Prostate gland (tissue), 2 donors: ENCODE measurements at regions not wholly inside any gene's neighbourhood (a gene's known extent, or its start where the extent isn't known, plus 50 kb on each side); places are given as distances from the start of the nearest gene placed in this dataset.

Source experiments
- DNase-seq: peaks from one replicate; pipeline ENCODE4 v3.0.0-alpha.2; 2019; ENCODE audit warnings: low spot score
- H3K27ac ChIP-seq, 2 donors: fragments of 200-600 bp; sonication (generic); 2 replicates each; pipeline ENCODE4 v1.5.1; 2017 to 2019
- H3K27me3 ChIP-seq: fragments of 200-600 bp; sonication (generic); replicated peaks from 2 replicates; pipeline ENCODE4 v1.5.1; 2019; ENCODE audit not compliant: insufficient read depth
- H3K36me3 ChIP-seq, 2 donors: fragments of 200-600 bp; sonication (generic); 1 replicate in 1 of 2; 2 replicates in 1 of 2; pipeline versions ENCODE4 v1.5.1 to v1.8.1; 2017 to 2019
- H3K4me1 ChIP-seq: fragments of 200-600 bp; sonication (generic); replicated peaks from 2 replicates; pipeline ENCODE4 v1.5.1; 2019
- H3K4me3 ChIP-seq, 2 donors: fragments of 200-600 bp; sonication (generic); 2 replicates each; pipeline ENCODE4 v1.5.1; 2017 to 2019
- H3K9me3 ChIP-seq: fragments of 200-600 bp; sonication (generic); 2 replicates; pipeline ENCODE4 v1.5.1; 2017
- POLR2A ChIP-seq: fragments of 450-650 bp; IDR thresholded peaks from one replicate; pipeline ENCODE4 v1.6.1; 2016; ENCODE audit warnings: antibody characterized with exemption, mild to moderate bottlenecking
- POLR2AphosphoS5 ChIP-seq: sonication (generic); formaldehyde crosslinking; IDR thresholded peaks from one replicate; pipeline ENCODE4 v1.6.1; 2017; ENCODE audit warnings: antibody characterized with exemption
- WGBS: methylation state at CpG from one replicate; pipeline ENCODE4 v1.1.5; 2018; 5-methylcytosine and 5-hydroxymethylcytosine counted together
- intact Hi-C: fragments of 100-400 bp; cut with DNase I; formaldehyde crosslinking; loops from one replicate; pipeline ENCODE4 v1.14.2; 2022
- TF ChIP-seq, protein P1 (sequence below), 4 experiments: fragments of 200-600 bp in 2 of 4; fragments of 450-650 bp in 2 of 4; sonication (generic) in 2 of 4; IDR thresholded peaks; 1 replicate in 3 of 4; 2 replicates in 1 of 4; pipeline ENCODE4 v1.5.1; 2016 to 2019; ENCODE audit warnings: antibody characterized with exemption in 4 of 4, mild to moderate bottlenecking in 2 of 4, moderate library complexity in 2 of 4

DNA sequence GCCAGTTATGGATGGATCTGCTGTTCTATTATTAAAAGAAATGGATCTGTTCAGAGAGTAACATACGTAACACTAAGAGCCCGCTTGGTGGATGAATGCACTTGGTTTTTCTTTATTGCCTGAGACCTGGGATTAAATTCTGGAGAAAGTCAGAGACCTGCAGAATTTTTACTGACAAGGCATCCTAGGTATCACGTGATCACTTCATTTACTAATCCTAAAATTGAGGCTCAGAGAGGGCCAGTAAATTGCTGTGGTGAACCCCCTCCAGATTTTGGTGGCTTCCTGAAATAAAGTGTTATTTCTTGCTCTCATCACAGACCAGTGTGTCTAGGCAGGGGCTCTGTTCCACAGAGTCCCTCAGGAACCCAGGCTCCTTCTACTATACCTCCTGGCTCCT, 187.9 kb upstream of the LARGE1 start:
- Histone ChIP-seq H3K4me3 (no peak overlapping the region), H3K27ac (no peak overlapping the region), H3K27me3 (no peaks in the 10 kb centered on the region), H3K4me1 (no peaks in the 10 kb centered on the region), H3K9me3 (no peaks in the 10 kb centered on the region), H3K36me3 (no peaks in the 10 kb centered on the region)
- TF ChIP-seq POLR2A (no peak), POLR2AphosphoS5 (no peak)
- TF ChIP-seq, protein P1, sequence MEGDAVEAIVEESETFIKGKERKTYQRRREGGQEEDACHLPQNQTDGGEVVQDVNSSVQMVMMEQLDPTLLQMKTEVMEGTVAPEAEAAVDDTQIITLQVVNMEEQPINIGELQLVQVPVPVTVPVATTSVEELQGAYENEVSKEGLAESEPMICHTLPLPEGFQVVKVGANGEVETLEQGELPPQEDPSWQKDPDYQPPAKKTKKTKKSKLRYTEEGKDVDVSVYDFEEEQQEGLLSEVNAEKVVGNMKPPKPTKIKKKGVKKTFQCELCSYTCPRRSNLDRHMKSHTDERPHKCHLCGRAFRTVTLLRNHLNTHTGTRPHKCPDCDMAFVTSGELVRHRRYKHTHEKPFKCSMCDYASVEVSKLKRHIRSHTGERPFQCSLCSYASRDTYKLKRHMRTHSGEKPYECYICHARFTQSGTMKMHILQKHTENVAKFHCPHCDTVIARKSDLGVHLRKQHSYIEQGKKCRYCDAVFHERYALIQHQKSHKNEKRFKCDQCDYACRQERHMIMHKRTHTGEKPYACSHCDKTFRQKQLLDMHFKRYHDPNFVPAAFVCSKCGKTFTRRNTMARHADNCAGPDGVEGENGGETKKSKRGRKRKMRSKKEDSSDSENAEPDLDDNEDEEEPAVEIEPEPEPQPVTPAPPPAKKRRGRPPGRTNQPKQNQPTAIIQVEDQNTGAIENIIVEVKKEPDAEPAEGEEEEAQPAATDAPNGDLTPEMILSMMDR (IDR thresholded peaks at IDR 0.05): no peak
- DNase-seq: no peak
- WGBS: 89% methylated on average over 3 of the region's 3 CpGs
- intact Hi-C loops: loop anchor here (5.0 kb wide), 1 partner anchor 181 kb away; no protein-coding TSS in a partner anchor

DNA sequence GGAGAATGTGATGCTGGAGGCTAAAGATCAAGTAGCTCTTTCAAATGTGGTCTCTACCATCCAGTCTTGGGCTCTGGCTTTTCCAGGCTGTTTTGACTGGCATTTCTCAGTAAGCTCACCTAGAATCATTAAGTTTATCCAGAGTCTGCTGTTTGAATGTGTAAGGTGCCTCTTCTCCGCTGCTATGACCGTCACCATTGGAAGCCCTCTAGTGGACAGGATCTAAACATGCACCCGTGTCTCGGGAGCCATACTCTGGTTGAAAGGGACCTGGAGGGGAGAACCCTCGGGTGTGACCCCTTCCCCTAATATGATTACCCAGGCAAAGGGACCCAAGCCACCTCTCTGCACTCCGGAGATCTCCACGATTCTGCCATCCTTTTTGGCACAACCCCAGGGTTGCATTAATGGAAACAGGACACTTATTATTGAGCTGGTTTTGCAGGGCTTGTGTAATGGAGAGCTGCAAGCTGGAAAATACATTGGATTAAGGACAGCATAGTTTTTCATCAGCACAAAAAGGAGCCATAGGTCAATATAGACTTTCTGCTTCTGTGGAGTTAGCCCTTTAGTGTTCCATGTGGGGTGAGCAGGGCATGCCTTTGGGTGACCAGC, 191.0 kb upstream of the LARGE1 start:
- intact Hi-C loops: loop anchor here (5.0 to 10.0 kb wide), 2 partner anchors 587 to 809 kb away; no protein-coding TSS in a partner anchor
- DNase-seq: no peak
- H3K36me3 ChIP-seq: no peaks in the 10 kb centered on the region
- TF ChIP-seq, protein P1 (IDR thresholded peaks at IDR 0.05): peak; percentile 23 to 56 (median 46)
- TF ChIP-seq POLR2A: no peak
- WGBS: 7% methylated on average over 7 of the region's 7 CpGs
- H3K27ac ChIP-seq: no peak overlapping the region
- H3K9me3 ChIP-seq: no peaks in the 10 kb centered on the region
- no peaks in the 10 kb centered on the region for H3K4me1 ChIP-seq
- no peak overlapping the region for H3K4me3 ChIP-seq
- no peaks in the 10 kb centered on the region for H3K27me3 ChIP-seq

DNA sequence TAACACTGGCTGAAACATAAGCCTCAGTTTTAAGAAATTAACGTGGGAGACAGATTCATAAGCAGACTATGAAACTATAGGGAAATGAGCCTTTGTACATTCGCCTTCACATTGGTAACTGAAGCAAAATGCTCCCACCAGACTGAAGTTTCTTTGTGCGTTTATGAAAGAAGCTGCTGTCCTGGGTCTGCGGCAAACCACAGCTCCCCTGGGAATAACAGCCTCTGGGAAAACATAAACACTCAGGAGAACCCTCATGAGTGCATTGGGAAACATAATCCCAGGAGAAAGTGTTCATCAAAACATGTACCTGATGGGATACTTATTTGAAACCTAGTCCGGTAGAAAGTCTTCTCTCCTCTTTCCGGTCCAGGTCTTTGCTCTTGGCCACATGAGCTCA, 193.1 kb upstream of the LARGE1 start:
- intact Hi-C loops: loop anchor here (5.0 to 10.0 kb wide), 2 partner anchors 589 to 811 kb away; no protein-coding TSS in a partner anchor
- H3K4me3 ChIP-seq: no peak overlapping the region

DNA sequence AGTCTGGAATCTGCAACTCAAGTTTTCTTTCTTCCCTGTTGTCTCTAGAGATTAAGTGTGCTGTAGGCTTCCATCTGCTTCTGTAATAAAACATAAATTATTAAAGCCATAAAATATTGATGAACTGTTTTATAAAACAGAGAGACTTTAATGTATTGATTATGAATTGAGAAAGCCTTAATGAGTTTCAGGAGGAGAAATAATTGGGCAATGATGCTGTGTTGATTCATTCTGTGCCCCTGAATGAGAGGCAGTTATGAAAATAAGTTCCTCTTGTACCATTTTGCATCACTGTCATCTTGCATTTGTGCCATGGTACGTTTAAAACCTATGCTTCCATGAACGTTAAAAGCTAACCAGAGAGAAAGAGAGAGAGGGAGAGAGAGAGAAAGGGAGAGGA, 194.1 kb upstream of the LARGE1 start:
- no peaks in the 10 kb centered on the region for H3K9me3 ChIP-seq
- no peaks in the 10 kb centered on the region for H3K4me1 ChIP-seq
- WGBS: 43% methylated on average over 2 of the region's 2 CpGs
- intact Hi-C loops: loop anchor here (5.0 to 10.0 kb wide), 2 partner anchors 590 to 812 kb away; no protein-coding TSS in a partner anchor
- no peak overlapping the region for H3K4me3 ChIP-seq
- no peak overlapping the region for H3K27ac ChIP-seq
- TF ChIP-seq POLR2AphosphoS5 (no peak), POLR2A (no peak)
- TF ChIP-seq, protein P1 (IDR thresholded peaks at IDR 0.05): no peak
- H3K36me3 ChIP-seq: no peaks in the 10 kb centered on the region
- no peak for DNase-seq
- no peaks in the 10 kb centered on the region for H3K27me3 ChIP-seq

More for the DNA sequence above, 193.1 kb upstream of the LARGE1 start:
- Histone ChIP-seq H3K9me3 (no peaks in the 10 kb centered on the region), H3K4me1 (no peaks in the 10 kb centered on the region), H3K27ac (no peak overlapping the region), H3K36me3 (no peaks in the 10 kb centered on the region), H3K27me3 (no peaks in the 10 kb centered on the region)
- TF ChIP-seq, protein P1 (IDR thresholded peaks at IDR 0.05): no peak
- no peak for TF ChIP-seq POLR2A
- no peak for TF ChIP-seq POLR2AphosphoS5
- no peak for DNase-seq
- WGBS: 81% methylated on average over 6 of the region's 6 CpGs

DNA sequence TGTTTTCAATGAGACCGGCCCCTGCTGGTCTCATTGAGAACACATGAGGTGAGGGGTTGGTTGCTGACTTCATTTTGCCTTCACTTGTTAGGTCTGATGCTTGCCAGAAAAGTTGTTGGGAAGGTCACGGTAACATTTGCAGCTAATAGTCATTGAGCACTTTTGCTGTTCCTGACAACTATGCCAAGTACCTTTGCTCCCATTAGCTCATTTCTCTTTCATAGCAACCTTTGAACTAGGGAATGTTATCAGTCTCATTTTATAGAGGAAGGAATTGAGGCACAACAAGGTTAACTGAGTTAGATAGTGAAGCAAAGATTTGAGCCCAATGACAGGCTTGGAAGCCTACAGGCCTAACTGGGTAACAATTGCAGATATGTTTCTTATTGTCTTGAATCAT, 195.4 kb upstream of the LARGE1 start:
- intact Hi-C loops: loop anchor here (10.0 kb wide), 1 partner anchor 591 kb away; no protein-coding TSS in a partner anchor
- WGBS: 94% methylated on average over 2 of the region's 2 CpGs
- no peaks in the 10 kb centered on the region for H3K36me3 ChIP-seq
- H3K4me3 ChIP-seq: no peak overlapping the region
- no peaks in the 10 kb centered on the region for H3K4me1 ChIP-seq
- no peaks in the 10 kb centered on the region for H3K27me3 ChIP-seq
- no peak for DNase-seq
- no peak overlapping the region for H3K27ac ChIP-seq
- TF ChIP-seq, protein P1 (IDR thresholded peaks at IDR 0.05): no peak
- no peak for TF ChIP-seq POLR2A
- no peak for TF ChIP-seq POLR2AphosphoS5
- H3K9me3 ChIP-seq: no peaks in the 10 kb centered on the region
